Chondrocyte (in vitro differentiated cells): ENCODE measurements at regions not wholly inside any gene's neighbourhood (a gene's known extent, or its start where the extent isn't known, plus 50 kb on each side); places are given as distances from the start of the nearest gene placed in this dataset.

ENCODE experiments used
- DNase-seq: peaks from one replicate; pipeline ENCODE4 v3.0.0; 2021; ENCODE audit warnings: mixed read lengths, low spot score
- H3K27ac Mint-ChIP-seq: one replicate; pipeline ENCODE4 v1.8.0; 2021; ENCODE audit warnings: mild to moderate bottlenecking, moderate library complexity, mixed read lengths; ENCODE audit not compliant: unreplicated experiment
- H3K27me3 Mint-ChIP-seq: 2 replicates; pipeline ENCODE4 v1.8.0; 2021; ENCODE audit warnings: low read depth, mixed read lengths
- H3K36me3 Mint-ChIP-seq: 2 replicates; pipeline ENCODE4 v1.8.0; 2021; ENCODE audit warnings: low read depth, mixed read lengths
- H3K4me1 Mint-ChIP-seq: 2 replicates; pipeline ENCODE4 v1.8.0; 2021; ENCODE audit warnings: low read depth, mild to moderate bottlenecking, mixed read lengths
- H3K4me3 Mint-ChIP-seq: one replicate; pipeline ENCODE4 v1.8.0; 2021; ENCODE audit warnings: mild to moderate bottlenecking, moderate library complexity, mixed read lengths; ENCODE audit not compliant: unreplicated experiment
- H3K9me3 Mint-ChIP-seq: 2 replicates; pipeline ENCODE4 v1.8.0; 2021; ENCODE audit warnings: low read depth, mixed read lengths
- TF ChIP-seq, protein P1 (sequence below): fragments of 200-600 bp; sonication (generic); IDR thresholded peaks from 2 replicates; pipeline ENCODE4 v1.5.0; 2021; ENCODE audit warnings: antibody characterized with exemption, mild to moderate bottlenecking, moderate library complexity

DNA sequence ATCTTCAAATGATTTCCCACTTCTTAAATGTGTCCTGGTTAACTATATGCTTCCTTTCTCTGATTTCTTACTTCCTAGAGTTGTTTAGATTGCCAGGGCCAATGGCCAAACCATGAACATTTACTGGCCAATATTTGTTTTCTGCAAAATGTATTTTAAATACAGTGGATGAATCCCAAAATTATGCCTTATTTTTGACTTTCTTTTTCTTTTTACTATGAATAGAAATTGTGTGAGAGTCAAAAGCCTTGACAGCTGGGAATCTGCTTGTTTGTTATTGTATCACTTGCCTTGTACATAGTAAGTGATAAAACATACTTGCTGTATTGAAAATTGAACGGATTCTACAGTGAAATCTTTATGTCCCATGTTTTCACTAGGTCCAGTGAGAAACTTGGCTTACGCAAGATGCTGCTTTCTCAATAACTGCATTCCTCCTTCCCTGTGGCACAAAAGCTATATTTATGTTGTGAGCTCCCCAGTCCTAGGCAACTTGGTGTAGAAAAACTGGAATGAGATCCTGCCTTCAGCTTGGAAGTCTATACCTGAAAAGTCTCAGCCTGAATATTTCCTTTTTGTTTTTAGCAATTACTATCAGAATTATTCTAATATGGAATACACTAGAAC lies 295.2 kb downstream of the EPHA7 start:
- TF ChIP-seq, protein P1, sequence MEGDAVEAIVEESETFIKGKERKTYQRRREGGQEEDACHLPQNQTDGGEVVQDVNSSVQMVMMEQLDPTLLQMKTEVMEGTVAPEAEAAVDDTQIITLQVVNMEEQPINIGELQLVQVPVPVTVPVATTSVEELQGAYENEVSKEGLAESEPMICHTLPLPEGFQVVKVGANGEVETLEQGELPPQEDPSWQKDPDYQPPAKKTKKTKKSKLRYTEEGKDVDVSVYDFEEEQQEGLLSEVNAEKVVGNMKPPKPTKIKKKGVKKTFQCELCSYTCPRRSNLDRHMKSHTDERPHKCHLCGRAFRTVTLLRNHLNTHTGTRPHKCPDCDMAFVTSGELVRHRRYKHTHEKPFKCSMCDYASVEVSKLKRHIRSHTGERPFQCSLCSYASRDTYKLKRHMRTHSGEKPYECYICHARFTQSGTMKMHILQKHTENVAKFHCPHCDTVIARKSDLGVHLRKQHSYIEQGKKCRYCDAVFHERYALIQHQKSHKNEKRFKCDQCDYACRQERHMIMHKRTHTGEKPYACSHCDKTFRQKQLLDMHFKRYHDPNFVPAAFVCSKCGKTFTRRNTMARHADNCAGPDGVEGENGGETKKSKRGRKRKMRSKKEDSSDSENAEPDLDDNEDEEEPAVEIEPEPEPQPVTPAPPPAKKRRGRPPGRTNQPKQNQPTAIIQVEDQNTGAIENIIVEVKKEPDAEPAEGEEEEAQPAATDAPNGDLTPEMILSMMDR: no peak
- H3K36me3 Mint-ChIP-seq: peaks cover 2% of the 10 kb centered on the region
- peaks cover 12% of the 10 kb centered on the region for H3K9me3 Mint-ChIP-seq
- H3K4me3 Mint-ChIP-seq: no peak overlapping the region
- H3K27ac Mint-ChIP-seq: no peak overlapping the region
- H3K4me1 Mint-ChIP-seq: no peaks in the 10 kb centered on the region
- DNase-seq: no peak
- peaks cover 2% of the 10 kb centered on the region for H3K27me3 Mint-ChIP-seq

DNA sequence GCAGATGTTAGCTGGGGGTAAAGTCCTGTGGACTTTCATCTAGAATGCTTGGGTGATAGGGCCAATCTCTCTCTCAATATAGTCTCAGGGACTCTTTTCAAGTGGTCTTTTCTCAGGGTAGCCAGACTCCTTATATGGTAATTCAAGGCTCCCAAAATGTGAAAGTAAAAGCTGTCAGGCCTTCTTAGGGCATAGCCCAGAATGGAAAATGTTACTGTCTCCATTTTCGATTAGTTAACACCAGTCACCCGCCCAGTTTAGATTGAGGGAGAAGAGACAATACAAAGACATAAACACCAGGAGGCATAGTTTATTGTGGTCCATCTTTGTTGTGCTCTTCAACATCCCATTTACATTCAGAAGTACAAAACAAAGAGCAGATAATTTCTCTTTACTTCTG lies 295.8 kb downstream of the EPHA7 start:
- Mint-ChIP-seq H3K4me3 (no peak overlapping the region), H3K4me1 (no peaks in the 10 kb centered on the region), H3K27ac (no peak overlapping the region), H3K9me3 (peaks cover 12% of the 10 kb centered on the region), H3K36me3 (peaks cover 2% of the 10 kb centered on the region), H3K27me3 (no peaks in the 10 kb centered on the region)
- TF ChIP-seq, protein P1: no peak
- no peak for DNase-seq

DNA sequence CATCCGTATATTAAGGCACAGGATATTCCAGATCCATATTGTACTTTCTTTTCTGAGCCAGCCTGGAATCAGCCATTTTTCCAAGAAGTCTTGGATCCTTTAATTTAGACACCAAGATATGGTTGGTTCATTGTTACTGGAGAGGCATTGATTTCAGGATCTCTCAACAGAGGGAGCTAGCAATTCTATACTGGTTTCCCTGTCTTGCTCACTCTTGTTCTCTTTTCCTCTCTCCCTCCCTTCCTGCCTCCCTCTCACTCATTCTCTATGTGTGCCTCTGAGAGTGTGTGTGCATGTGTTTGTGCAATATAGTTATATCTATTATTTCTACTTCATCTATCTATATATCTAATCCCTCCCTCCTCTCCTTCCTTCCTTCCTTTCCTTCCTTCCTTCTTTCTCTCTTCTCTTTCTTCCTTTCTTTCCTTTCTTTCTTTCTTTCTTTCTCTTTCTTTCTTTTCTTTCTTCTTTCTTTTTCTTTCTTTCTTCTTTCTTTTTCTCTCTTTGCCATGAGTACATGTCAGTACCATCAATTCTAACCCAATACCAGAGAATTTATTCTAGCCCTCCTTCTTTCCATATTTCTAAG lies 299.1 kb downstream of the EPHA7 start:
- Mint-ChIP-seq H3K4me3 (no peak overlapping the region), H3K27ac (no peak overlapping the region), H3K4me1 (no peaks in the 10 kb centered on the region), H3K36me3 (no peaks in the 10 kb centered on the region), H3K9me3 (no peaks in the 10 kb centered on the region), H3K27me3 (no peaks in the 10 kb centered on the region)
- no peak for DNase-seq
- TF ChIP-seq, protein P1: no peak

DNA sequence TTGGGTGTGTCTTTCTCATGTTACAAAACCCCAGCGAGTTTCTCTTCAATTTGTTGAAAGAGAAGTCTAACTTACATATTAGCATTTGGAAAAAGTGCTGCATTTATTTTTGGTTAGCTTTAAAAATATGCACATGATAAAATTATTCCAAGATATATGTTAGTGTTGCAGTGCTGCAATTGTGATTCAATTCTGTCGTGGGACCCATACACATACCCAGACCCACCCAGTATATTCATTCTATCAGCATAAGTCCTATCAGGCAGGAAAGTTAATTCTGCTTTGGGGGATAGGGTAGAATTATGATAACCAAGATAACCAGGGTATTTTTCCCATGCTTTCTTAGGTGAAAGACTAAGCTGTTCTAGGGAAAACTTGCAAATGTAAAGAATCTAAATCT lies 313.5 kb downstream of the EPHA7 start:
- Mint-ChIP-seq H3K4me3 (no peak overlapping the region), H3K9me3 (peaks cover 2% of the 10 kb centered on the region), H3K27ac (no peak overlapping the region), H3K36me3 (no peaks in the 10 kb centered on the region), H3K4me1 (peaks cover 5% of the 10 kb centered on the region), H3K27me3 (no peaks in the 10 kb centered on the region)
- TF ChIP-seq, protein P1: no peak
- DNase-seq: no peak

DNA sequence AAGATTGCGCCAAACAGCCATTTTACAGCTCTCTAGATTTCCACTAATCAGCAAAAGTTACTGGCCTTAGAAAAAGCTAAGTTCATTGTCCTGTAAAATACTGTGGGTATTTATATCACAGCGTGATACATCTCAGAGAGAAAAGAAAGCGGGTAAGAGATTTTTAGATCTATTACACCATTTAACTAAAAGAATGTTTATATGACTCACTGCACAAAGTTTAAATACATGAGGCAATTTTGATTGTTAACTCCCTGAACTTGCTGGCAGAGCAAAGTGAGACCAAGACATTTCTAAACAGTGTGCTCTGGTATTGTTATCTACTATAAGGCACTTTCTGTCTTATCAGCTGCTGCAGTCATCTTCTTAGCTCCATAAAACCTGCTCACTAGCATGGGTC lies 314.3 kb downstream of the EPHA7 start:
- no peak for DNase-seq
- Mint-ChIP-seq H3K4me1 (peaks cover 5% of the 10 kb centered on the region), H3K36me3 (no peaks in the 10 kb centered on the region), H3K27me3 (no peaks in the 10 kb centered on the region), H3K4me3 (no peak overlapping the region), H3K9me3 (peaks cover 2% of the 10 kb centered on the region), H3K27ac (peak overlapping the region; percentile 4)
- TF ChIP-seq, protein P1: no peak
